ENCODE measurements at regions not wholly inside any gene's neighbourhood (a gene's known extent, or its start where the extent isn't known, plus 50 kb on each side); places are given as distances from the start of the nearest gene placed in this dataset.
"Not testable (repeated sequence)": the region's sequence is repeated elsewhere in the genome, so short reads cannot be mapped to it uniquely, and the experiment has no call there.

- POLR2A ChIA-PET; H3K27ac Mint-ChIP-seq (ENCODE audit: low read depth, unreplicated experiment); BruUV-seq (replicated peaks); H3K4me3 Mint-ChIP-seq (ENCODE audit: unreplicated experiment); H3K4me1 Mint-ChIP-seq (ENCODE audit: insufficient read depth, unreplicated experiment); H3K9me3 Mint-ChIP-seq (ENCODE audit: unreplicated experiment); intact Hi-C loops (cut with micrococcal nuclease); H3K27me3 Mint-ChIP-seq (ENCODE audit: insufficient read depth, unreplicated experiment); CTCF ChIA-PET; H3K36me3 Mint-ChIP-seq (ENCODE audit: insufficient read depth, unreplicated experiment): not testable (repeated sequence)
- DNase-seq (ENCODE audit: unreplicated experiment), result peak; percentile 22
Measured at GRCh38 chr9:40097992-40098391, 742.5 kb downstream of the SPATA31A1 start.

DNA sequence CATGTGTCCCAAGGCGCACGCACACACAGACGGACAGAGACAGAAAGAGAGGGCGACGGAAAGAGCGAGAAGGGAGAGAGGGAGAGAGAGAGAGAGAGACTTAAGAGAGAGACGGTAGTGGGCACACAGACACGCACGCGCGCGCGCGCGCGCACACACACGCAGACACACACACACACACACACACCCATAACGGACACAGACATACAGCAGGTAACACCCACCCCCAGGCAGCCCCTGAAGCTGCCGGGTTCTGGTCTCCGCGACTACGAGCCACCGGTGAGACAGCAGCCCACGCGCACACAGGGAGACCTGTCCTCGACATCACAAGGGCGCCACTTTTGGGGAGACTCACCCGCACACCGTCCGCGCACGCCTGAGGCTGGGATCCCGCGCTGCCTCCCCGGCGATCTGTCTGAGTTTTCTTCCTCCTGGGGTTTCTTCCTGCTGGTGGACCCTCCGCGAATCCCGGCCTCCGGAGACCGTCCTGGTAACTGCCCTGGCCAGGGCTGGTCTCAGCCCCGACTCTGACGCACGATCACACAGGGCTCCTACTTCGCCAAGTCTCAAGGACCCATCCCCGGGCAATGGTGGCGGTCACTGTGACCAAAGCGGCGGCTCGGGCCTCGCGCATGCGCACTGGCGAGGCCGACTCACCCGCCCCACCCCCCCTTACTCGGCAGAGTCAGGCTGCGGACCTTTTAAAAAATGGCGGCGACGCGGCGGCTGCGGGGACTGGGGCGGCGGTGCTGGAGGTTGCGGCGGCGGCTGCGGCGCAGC is 750.7 kb downstream of the SPATA31A1 start:
- not testable (repeated sequence) for DNase-seq (ENCODE audit: unreplicated experiment)

GRCh38 chr9:40106783-40107248 is 751.3 kb downstream of the SPATA31A1 start:
- POLR2A ChIA-PET; H3K4me1 Mint-ChIP-seq (ENCODE audit: insufficient read depth, unreplicated experiment); H3K27ac Mint-ChIP-seq (ENCODE audit: low read depth, unreplicated experiment); DNase-seq (ENCODE audit: unreplicated experiment); H3K27me3 Mint-ChIP-seq (ENCODE audit: insufficient read depth, unreplicated experiment); H3K4me3 Mint-ChIP-seq (ENCODE audit: unreplicated experiment); H3K9me3 Mint-ChIP-seq (ENCODE audit: unreplicated experiment); CTCF ChIA-PET; intact Hi-C loops (cut with micrococcal nuclease); H3K36me3 Mint-ChIP-seq (ENCODE audit: insufficient read depth, unreplicated experiment); BruUV-seq (replicated peaks): not testable (repeated sequence)

More for the DNA sequence above, 750.7 kb downstream of the SPATA31A1 start:
- CTCF ChIA-PET; intact Hi-C loops (cut with micrococcal nuclease); H3K27me3 Mint-ChIP-seq (ENCODE audit: insufficient read depth, unreplicated experiment); H3K27ac Mint-ChIP-seq (ENCODE audit: low read depth, unreplicated experiment); BruUV-seq (replicated peaks); H3K9me3 Mint-ChIP-seq (ENCODE audit: unreplicated experiment); POLR2A ChIA-PET; H3K4me1 Mint-ChIP-seq (ENCODE audit: insufficient read depth, unreplicated experiment); H3K36me3 Mint-ChIP-seq (ENCODE audit: insufficient read depth, unreplicated experiment): not testable (repeated sequence)
- H3K4me3 Mint-ChIP-seq (ENCODE audit: unreplicated experiment), result peak overlapping the region; percentile 86

DNA sequence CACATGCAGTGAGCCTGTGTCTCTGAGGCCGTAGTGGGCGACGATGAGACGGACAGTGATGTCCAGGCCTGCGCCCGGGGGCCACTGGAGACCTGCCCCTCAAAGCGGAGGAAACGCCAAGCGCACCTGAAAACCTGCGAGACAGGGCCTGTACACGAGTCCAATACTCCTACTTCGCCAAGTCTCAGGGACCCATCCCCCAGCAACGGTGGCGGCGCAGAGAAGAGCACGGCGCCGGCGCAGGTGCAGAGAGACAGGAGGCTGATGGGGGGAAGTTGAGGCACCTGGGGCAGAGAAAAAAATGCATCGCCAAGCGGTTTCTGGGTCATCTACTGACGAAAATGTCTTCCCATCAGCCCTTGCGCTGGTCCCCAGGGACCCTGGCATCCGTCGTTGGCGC is 751.8 kb downstream of the SPATA31A1 start:
- intact Hi-C loops (cut with micrococcal nuclease); H3K4me3 Mint-ChIP-seq (ENCODE audit: unreplicated experiment); CTCF ChIA-PET; H3K9me3 Mint-ChIP-seq (ENCODE audit: unreplicated experiment); POLR2A ChIA-PET; H3K4me1 Mint-ChIP-seq (ENCODE audit: insufficient read depth, unreplicated experiment); H3K27me3 Mint-ChIP-seq (ENCODE audit: insufficient read depth, unreplicated experiment); DNase-seq (ENCODE audit: unreplicated experiment); H3K27ac Mint-ChIP-seq (ENCODE audit: low read depth, unreplicated experiment); H3K36me3 Mint-ChIP-seq (ENCODE audit: insufficient read depth, unreplicated experiment); BruUV-seq (replicated peaks): not testable (repeated sequence)

- CTCF ChIA-PET; H3K4me3 Mint-ChIP-seq (ENCODE audit: unreplicated experiment): not testable (repeated sequence)
Measured at GRCh38 chr9:40108465-40108864, 753.0 kb downstream of the SPATA31A1 start.

DNA sequence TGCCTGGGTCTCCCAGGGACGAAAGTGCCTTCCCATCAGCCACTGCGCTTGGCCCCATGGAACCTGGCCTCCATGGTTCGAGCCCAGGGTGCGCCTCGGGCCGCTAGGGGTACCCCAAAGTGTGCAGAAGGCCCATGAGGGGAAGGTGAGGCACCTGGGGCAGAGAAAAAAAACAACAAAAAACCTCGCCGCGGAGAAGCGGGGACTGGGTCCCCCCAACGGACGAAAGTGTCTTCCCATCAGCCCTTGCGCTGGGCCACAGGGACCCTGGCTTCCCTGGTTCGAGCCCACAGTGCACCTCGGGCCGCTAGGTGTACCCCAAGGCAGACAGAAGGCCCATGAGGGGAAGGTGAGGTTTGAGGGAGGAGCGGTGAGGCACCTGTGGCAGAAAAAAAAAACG is 755.3 kb downstream of the SPATA31A1 start:
- H3K27ac Mint-ChIP-seq (ENCODE audit: low read depth, unreplicated experiment); H3K9me3 Mint-ChIP-seq (ENCODE audit: unreplicated experiment); BruUV-seq (replicated peaks); intact Hi-C loops (cut with micrococcal nuclease); H3K27me3 Mint-ChIP-seq (ENCODE audit: insufficient read depth, unreplicated experiment); H3K4me3 Mint-ChIP-seq (ENCODE audit: unreplicated experiment); H3K4me1 Mint-ChIP-seq (ENCODE audit: insufficient read depth, unreplicated experiment); POLR2A ChIA-PET; CTCF ChIA-PET; H3K36me3 Mint-ChIP-seq (ENCODE audit: insufficient read depth, unreplicated experiment); DNase-seq (ENCODE audit: unreplicated experiment): not testable (repeated sequence)

More at GRCh38 chr9:40108465-40108864, 753.0 kb downstream of the SPATA31A1 start:
- H3K27me3 Mint-ChIP-seq (ENCODE audit: insufficient read depth, unreplicated experiment); POLR2A ChIA-PET; DNase-seq (ENCODE audit: unreplicated experiment); H3K9me3 Mint-ChIP-seq (ENCODE audit: unreplicated experiment); BruUV-seq (replicated peaks); H3K36me3 Mint-ChIP-seq (ENCODE audit: insufficient read depth, unreplicated experiment); H3K27ac Mint-ChIP-seq (ENCODE audit: low read depth, unreplicated experiment); intact Hi-C loops (cut with micrococcal nuclease); H3K4me1 Mint-ChIP-seq (ENCODE audit: insufficient read depth, unreplicated experiment): not testable (repeated sequence)

GRCh38 chr9:40111571-40111970 is 756.1 kb downstream of the SPATA31A1 start:
- BruUV-seq (replicated peaks); intact Hi-C loops (cut with micrococcal nuclease); CTCF ChIA-PET: not testable (repeated sequence)

GRCh38 chr9:40130598-40130997 is 775.1 kb downstream of the SPATA31A1 start:
- H3K9me3 Mint-ChIP-seq (ENCODE audit: unreplicated experiment); H3K4me3 Mint-ChIP-seq (ENCODE audit: unreplicated experiment); H3K4me1 Mint-ChIP-seq (ENCODE audit: insufficient read depth, unreplicated experiment); POLR2A ChIA-PET; intact Hi-C loops (cut with micrococcal nuclease); CTCF ChIA-PET; BruUV-seq (replicated peaks); H3K27me3 Mint-ChIP-seq (ENCODE audit: insufficient read depth, unreplicated experiment); H3K36me3 Mint-ChIP-seq (ENCODE audit: insufficient read depth, unreplicated experiment); H3K27ac Mint-ChIP-seq (ENCODE audit: low read depth, unreplicated experiment); DNase-seq (ENCODE audit: unreplicated experiment): not testable (repeated sequence)

More at GRCh38 chr9:40111571-40111970, 756.1 kb downstream of the SPATA31A1 start:
- DNase-seq (ENCODE audit: unreplicated experiment); H3K4me1 Mint-ChIP-seq (ENCODE audit: insufficient read depth, unreplicated experiment); H3K4me3 Mint-ChIP-seq (ENCODE audit: unreplicated experiment); H3K36me3 Mint-ChIP-seq (ENCODE audit: insufficient read depth, unreplicated experiment); H3K9me3 Mint-ChIP-seq (ENCODE audit: unreplicated experiment); POLR2A ChIA-PET; H3K27me3 Mint-ChIP-seq (ENCODE audit: insufficient read depth, unreplicated experiment); H3K27ac Mint-ChIP-seq (ENCODE audit: low read depth, unreplicated experiment): not testable (repeated sequence)

DNA sequence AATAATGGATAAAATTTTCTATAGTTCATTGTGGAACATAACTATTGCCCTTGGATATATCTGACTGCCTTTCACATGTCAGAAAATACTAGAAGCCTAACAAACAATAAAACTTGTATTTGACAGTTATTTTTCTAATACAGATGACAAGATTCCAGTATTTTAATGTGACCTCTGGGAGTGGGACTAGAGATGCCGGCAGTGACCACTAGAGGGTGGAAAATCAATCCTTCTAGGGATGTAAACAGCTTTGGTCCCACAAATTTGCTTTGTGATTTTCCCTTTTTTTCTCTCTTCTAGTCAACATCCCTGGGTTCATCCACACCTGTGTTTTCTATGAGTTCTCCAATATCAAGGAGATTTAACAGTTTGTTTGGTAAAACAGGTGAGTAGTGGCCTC is 813.7 kb downstream of the SPATA31A1 start:
- H3K9me3 Mint-ChIP-seq (ENCODE audit: unreplicated experiment); CTCF ChIA-PET; intact Hi-C loops (cut with micrococcal nuclease); BruUV-seq (replicated peaks); H3K4me3 Mint-ChIP-seq (ENCODE audit: unreplicated experiment); H3K27ac Mint-ChIP-seq (ENCODE audit: low read depth, unreplicated experiment); DNase-seq (ENCODE audit: unreplicated experiment); H3K27me3 Mint-ChIP-seq (ENCODE audit: insufficient read depth, unreplicated experiment); H3K4me1 Mint-ChIP-seq (ENCODE audit: insufficient read depth, unreplicated experiment); POLR2A ChIA-PET; H3K36me3 Mint-ChIP-seq (ENCODE audit: insufficient read depth, unreplicated experiment): not testable (repeated sequence)

GRCh38 chr9:40173316-40173715 is 817.8 kb downstream of the SPATA31A1 start:
- DNase-seq (ENCODE audit: unreplicated experiment); H3K4me1 Mint-ChIP-seq (ENCODE audit: insufficient read depth, unreplicated experiment); CTCF ChIA-PET; H3K36me3 Mint-ChIP-seq (ENCODE audit: insufficient read depth, unreplicated experiment); H3K27ac Mint-ChIP-seq (ENCODE audit: low read depth, unreplicated experiment); H3K4me3 Mint-ChIP-seq (ENCODE audit: unreplicated experiment); POLR2A ChIA-PET; H3K9me3 Mint-ChIP-seq (ENCODE audit: unreplicated experiment); BruUV-seq (replicated peaks); intact Hi-C loops (cut with micrococcal nuclease); H3K27me3 Mint-ChIP-seq (ENCODE audit: insufficient read depth, unreplicated experiment): not testable (repeated sequence)

Measured in MCF 10A (cell line).